ENCODE measurements at regions not wholly inside any gene's neighbourhood (a gene's known extent, or its start where the extent isn't known, plus 50 kb on each side); places are given as distances from the start of the nearest gene placed in this dataset.

- TF ChIP-seq CTCF (IDR thresholded peaks at IDR 0.05): no peak
- TF ChIP-seq POLR2A (IDR thresholded peaks at IDR 0.05): no peak
These were observed 134.9 kb upstream of the ZNF438 start for GRCh38 chr10:31166606-31167005.

All from lower leg skin (tissue), 3 donors.